ENCODE measurements at regions not wholly inside any gene's neighbourhood (a gene's known extent, or its start where the extent isn't known, plus 50 kb on each side); places are given as distances from the start of the nearest gene placed in this dataset.

- no peaks in the 10 kb centered on the region for H3K4me1 ChIP-seq (ENCODE audit: control insufficient read depth, insufficient read depth, low read length)
- no peak overlapping the region for H3K9ac ChIP-seq (ENCODE audit: low read length)
- H3K9me3 ChIP-seq (ENCODE audit: control insufficient read depth, low read length): no peaks in the 10 kb centered on the region
- no peaks in the 10 kb centered on the region for H3K27me3 ChIP-seq (ENCODE audit: control insufficient read depth, insufficient read depth, low read length)
- no peak overlapping the region for H3K4me3 ChIP-seq (ENCODE audit: low read length)
- no peaks in the 10 kb centered on the region for H3K36me3 ChIP-seq (ENCODE audit: control insufficient read depth, insufficient read depth, low read length)
Measured at GRCh38 chr20:60136645-60137401, 178.6 kb downstream of the CDH26 start.

- peak overlapping the region; percentile 67 for H3K9ac ChIP-seq (ENCODE audit: low read length)
- H3K9me3 ChIP-seq (ENCODE audit: control insufficient read depth, low read length): no peaks in the 10 kb centered on the region
- H3K36me3 ChIP-seq (ENCODE audit: control insufficient read depth, insufficient read depth, low read length): no peaks in the 10 kb centered on the region
- peak overlapping the region; percentile 39 for H3K4me3 ChIP-seq (ENCODE audit: low read length)
- no peaks in the 10 kb centered on the region for H3K4me1 ChIP-seq (ENCODE audit: control insufficient read depth, insufficient read depth, low read length)
- H3K27me3 ChIP-seq (ENCODE audit: control insufficient read depth, insufficient read depth, low read length): no peaks in the 10 kb centered on the region
Measured at GRCh38 chr20:60137657-60138245, 179.5 kb downstream of the CDH26 start.

DNA sequence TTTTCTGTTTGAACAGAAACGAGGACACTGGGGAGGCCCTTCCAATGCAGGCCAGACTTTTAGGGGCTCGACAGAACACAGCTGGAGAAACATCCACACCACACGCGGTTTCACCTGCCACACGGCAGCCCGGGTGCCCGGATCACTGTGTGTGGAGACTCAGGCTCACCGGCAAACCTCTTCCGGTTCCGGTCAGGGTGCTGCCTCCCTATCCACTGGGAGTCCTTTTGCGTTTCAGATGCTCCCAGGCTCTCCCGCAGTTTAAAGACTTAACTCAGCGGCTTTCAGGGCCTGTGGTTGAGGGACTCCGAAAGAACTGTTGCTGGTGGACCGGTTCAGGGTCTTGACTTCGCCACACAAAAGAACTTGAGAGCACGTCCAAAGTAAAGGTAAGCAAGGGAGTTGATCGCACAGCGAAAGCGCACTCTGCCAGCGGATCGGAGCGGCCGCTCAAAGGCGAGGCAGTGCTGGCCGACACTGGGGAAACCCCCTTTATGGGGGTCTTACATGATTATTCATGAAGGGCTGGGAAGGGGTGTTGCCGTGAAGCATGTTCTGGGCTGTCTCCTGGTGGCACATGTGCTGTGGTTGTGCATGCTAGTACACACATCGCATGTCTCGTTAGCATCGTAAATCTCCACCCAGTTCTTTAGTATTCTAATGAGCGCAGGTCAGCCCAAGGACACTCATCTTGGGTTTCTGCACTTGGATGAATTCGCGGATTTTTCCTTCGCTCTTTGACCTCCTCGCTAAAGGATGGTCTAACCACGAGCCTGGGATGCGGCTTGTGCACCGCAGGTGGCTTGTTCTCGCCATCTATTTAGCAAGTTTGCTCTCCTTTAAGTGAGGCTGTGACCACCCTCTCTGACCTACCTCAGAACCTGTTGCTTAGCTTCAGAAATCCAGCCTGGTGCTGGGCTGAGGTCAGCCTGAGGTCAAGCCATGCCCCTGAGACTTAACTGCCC lies 180.3 kb downstream of the CDH26 start:
- Histone ChIP-seq H3K27me3 (ENCODE audit: control insufficient read depth, insufficient read depth, low read length) (no peaks in the 10 kb centered on the region), H3K4me3 (ENCODE audit: low read length) (peak overlapping the region; percentile 39), H3K9me3 (ENCODE audit: control insufficient read depth, low read length) (no peaks in the 10 kb centered on the region), H3K9ac (ENCODE audit: low read length) (peak overlapping the region; percentile 67), H3K4me1 (ENCODE audit: control insufficient read depth, insufficient read depth, low read length) (no peaks in the 10 kb centered on the region), H3K36me3 (ENCODE audit: control insufficient read depth, insufficient read depth, low read length) (no peaks in the 10 kb centered on the region)

DNA sequence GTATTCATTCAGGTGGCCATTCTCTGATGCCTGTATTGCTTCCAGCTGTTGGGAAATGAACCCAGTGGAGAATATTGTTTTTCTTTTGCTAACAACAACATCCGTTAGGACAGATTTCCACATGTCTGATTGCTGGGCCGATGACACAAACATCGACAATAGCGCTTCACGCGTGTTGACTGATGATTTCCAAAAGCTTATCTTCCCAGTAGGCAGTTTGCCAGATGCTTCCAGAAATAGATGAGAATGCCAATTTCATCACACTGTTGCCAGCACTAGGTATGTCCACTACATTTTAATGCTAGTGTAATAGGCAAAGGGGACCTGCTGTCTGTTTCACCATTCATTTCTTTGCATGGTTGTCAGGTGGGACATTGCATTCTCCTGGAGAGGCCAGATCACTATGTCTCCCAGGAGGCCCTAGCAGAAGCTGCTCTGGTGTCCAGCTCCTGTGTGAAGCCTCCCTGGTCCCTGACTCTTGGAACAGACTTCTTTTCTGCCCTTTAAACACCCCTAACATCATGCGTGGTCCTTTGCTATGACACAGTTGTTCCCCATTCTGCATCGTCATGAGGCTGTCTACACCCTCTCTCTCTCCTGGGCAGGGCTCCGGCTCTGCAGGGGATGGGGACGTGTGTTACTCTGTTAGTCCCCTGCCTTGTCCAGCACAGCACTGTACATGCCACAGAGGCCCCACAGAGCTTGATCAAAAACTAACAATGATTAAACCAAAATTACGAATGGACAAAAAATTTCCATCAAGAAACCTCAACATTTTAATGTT lies 181.6 kb downstream of the CDH26 start:
- Histone ChIP-seq H3K4me3 (ENCODE audit: low read length) (no peak overlapping the region), H3K4me1 (ENCODE audit: control insufficient read depth, insufficient read depth, low read length) (no peaks in the 10 kb centered on the region), H3K27me3 (ENCODE audit: control insufficient read depth, insufficient read depth, low read length) (no peaks in the 10 kb centered on the region), H3K9me3 (ENCODE audit: control insufficient read depth, low read length) (no peaks in the 10 kb centered on the region), H3K36me3 (ENCODE audit: control insufficient read depth, insufficient read depth, low read length) (no peaks in the 10 kb centered on the region), H3K9ac (ENCODE audit: low read length) (no peak overlapping the region)

GRCh38 chr20:60142587-60142986 lies 184.4 kb downstream of the CDH26 start:
- Histone ChIP-seq H3K36me3 (ENCODE audit: control insufficient read depth, insufficient read depth, low read length) (no peaks in the 10 kb centered on the region), H3K9ac (ENCODE audit: low read length) (no peak overlapping the region), H3K4me3 (ENCODE audit: low read length) (no peak overlapping the region), H3K9me3 (ENCODE audit: control insufficient read depth, low read length) (no peaks in the 10 kb centered on the region), H3K27me3 (ENCODE audit: control insufficient read depth, insufficient read depth, low read length) (no peaks in the 10 kb centered on the region), H3K4me1 (ENCODE audit: control insufficient read depth, insufficient read depth, low read length) (no peaks in the 10 kb centered on the region)

GRCh38 chr20:60143261-60143842 lies 185.1 kb downstream of the CDH26 start:
- Histone ChIP-seq H3K36me3 (ENCODE audit: control insufficient read depth, insufficient read depth, low read length) (no peaks in the 10 kb centered on the region), H3K4me1 (ENCODE audit: control insufficient read depth, insufficient read depth, low read length) (no peaks in the 10 kb centered on the region), H3K27me3 (ENCODE audit: control insufficient read depth, insufficient read depth, low read length) (no peaks in the 10 kb centered on the region), H3K9me3 (ENCODE audit: control insufficient read depth, low read length) (no peaks in the 10 kb centered on the region), H3K9ac (ENCODE audit: low read length) (no peak overlapping the region), H3K4me3 (ENCODE audit: low read length) (no peak overlapping the region)

DNA sequence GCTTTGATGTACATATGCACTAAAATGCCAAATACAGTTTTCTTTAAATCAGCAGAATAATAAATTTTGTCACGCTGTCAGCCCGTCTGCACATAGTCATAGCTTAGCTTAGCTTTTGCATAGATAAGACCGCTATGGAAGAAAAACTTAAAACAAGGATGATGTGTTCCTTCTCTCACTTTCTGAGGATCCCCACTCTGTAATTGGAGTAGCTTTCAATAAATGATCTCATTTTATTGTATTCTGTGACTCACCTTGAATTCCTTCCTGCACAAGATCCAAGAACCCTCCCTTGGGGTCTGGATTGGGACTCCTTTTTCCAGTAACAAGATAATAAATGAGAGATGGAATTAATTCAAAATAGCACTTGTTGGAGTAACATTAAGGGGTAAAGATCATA lies 186.2 kb downstream of the CDH26 start:
- no peaks in the 10 kb centered on the region for H3K27me3 ChIP-seq (ENCODE audit: control insufficient read depth, insufficient read depth, low read length)
- H3K36me3 ChIP-seq (ENCODE audit: control insufficient read depth, insufficient read depth, low read length): no peaks in the 10 kb centered on the region
- no peak overlapping the region for H3K4me3 ChIP-seq (ENCODE audit: low read length)
- no peak overlapping the region for H3K9ac ChIP-seq (ENCODE audit: low read length)
- no peaks in the 10 kb centered on the region for H3K9me3 ChIP-seq (ENCODE audit: control insufficient read depth, low read length)
- H3K4me1 ChIP-seq (ENCODE audit: control insufficient read depth, insufficient read depth, low read length): no peaks in the 10 kb centered on the region

GRCh38 chr20:60144974-60145527 lies 186.8 kb downstream of the CDH26 start:
- Histone ChIP-seq H3K9me3 (ENCODE audit: control insufficient read depth, low read length) (no peaks in the 10 kb centered on the region), H3K4me3 (ENCODE audit: low read length) (no peak overlapping the region), H3K36me3 (ENCODE audit: control insufficient read depth, insufficient read depth, low read length) (no peaks in the 10 kb centered on the region), H3K4me1 (ENCODE audit: control insufficient read depth, insufficient read depth, low read length) (no peaks in the 10 kb centered on the region), H3K27me3 (ENCODE audit: control insufficient read depth, insufficient read depth, low read length) (no peaks in the 10 kb centered on the region), H3K9ac (ENCODE audit: low read length) (no peak overlapping the region)

GRCh38 chr20:60147004-60147403 lies 188.8 kb downstream of the CDH26 start:
- H3K4me3 ChIP-seq (ENCODE audit: low read length): no peak overlapping the region
- no peak overlapping the region for H3K9ac ChIP-seq (ENCODE audit: low read length)
- H3K27me3 ChIP-seq (ENCODE audit: control insufficient read depth, insufficient read depth, low read length): no peaks in the 10 kb centered on the region
- no peaks in the 10 kb centered on the region for H3K9me3 ChIP-seq (ENCODE audit: control insufficient read depth, low read length)
- H3K36me3 ChIP-seq (ENCODE audit: control insufficient read depth, insufficient read depth, low read length): no peaks in the 10 kb centered on the region
- no peaks in the 10 kb centered on the region for H3K4me1 ChIP-seq (ENCODE audit: control insufficient read depth, insufficient read depth, low read length)

GRCh38 chr20:60148885-60149284 lies 190.7 kb downstream of the CDH26 start:
- Histone ChIP-seq H3K27me3 (ENCODE audit: control insufficient read depth, insufficient read depth, low read length) (no peaks in the 10 kb centered on the region), H3K4me1 (ENCODE audit: control insufficient read depth, insufficient read depth, low read length) (no peaks in the 10 kb centered on the region), H3K36me3 (ENCODE audit: control insufficient read depth, insufficient read depth, low read length) (no peaks in the 10 kb centered on the region), H3K9me3 (ENCODE audit: control insufficient read depth, low read length) (no peaks in the 10 kb centered on the region), H3K9ac (ENCODE audit: low read length) (no peak overlapping the region), H3K4me3 (ENCODE audit: low read length) (no peak overlapping the region)

GRCh38 chr20:60152792-60153191 lies 194.6 kb downstream of the CDH26 start:
- H3K4me3 ChIP-seq (ENCODE audit: low read length): no peak overlapping the region
- H3K9ac ChIP-seq (ENCODE audit: low read length): no peak overlapping the region
- no peaks in the 10 kb centered on the region for H3K36me3 ChIP-seq (ENCODE audit: control insufficient read depth, insufficient read depth, low read length)
- H3K4me1 ChIP-seq (ENCODE audit: control insufficient read depth, insufficient read depth, low read length): no peaks in the 10 kb centered on the region
- no peaks in the 10 kb centered on the region for H3K9me3 ChIP-seq (ENCODE audit: control insufficient read depth, low read length)
- no peaks in the 10 kb centered on the region for H3K27me3 ChIP-seq (ENCODE audit: control insufficient read depth, insufficient read depth, low read length)
